ENCODE measurements at regions not wholly inside any gene's neighbourhood (a gene's known extent, or its start where the extent isn't known, plus 50 kb on each side); places are given as distances from the start of the nearest gene placed in this dataset.

GRCh38 chr5:101123363-101123762 is 220.3 kb upstream of the ST8SIA4 start:
- no peak for DNase-seq (ENCODE audit: low read depth, low spot score)
- Histone ChIP-seq H3K27ac (ENCODE audit: low read length) (no peak overlapping the region), H3K36me3 (ENCODE audit: control insufficient read depth, insufficient read depth, low read length) (no peaks in the 10 kb centered on the region), H3K27me3 (ENCODE audit: control insufficient read depth, insufficient read depth, low read length) (no peaks in the 10 kb centered on the region), H3K4me1 (ENCODE audit: control insufficient read depth, insufficient read depth, low read length) (no peaks in the 10 kb centered on the region), H3K9me3 (ENCODE audit: control insufficient read depth, insufficient read depth, low read depth, low read length) (no peaks in the 10 kb centered on the region), H3K4me3 (ENCODE audit: low read depth in 2 of 2, low read length in 2 of 2) (no peak overlapping the region)
- intact Hi-C loops (cut with micrococcal nuclease; ENCODE audit: unreplicated experiment), result no loop called here
- no peak for TF ChIP-seq CTCF (IDR thresholded peaks at IDR 0.05)
- TF ChIP-seq POLR2AphosphoS5 (IDR thresholded peaks at IDR 0.05; ENCODE audit: low read depth, low read length), result no peak
- TF ChIP-seq SIN3A (IDR thresholded peaks at IDR 0.05; ENCODE audit: borderline replicate concordance, insufficient read depth, low read depth, low read length), result no peak
- TF ChIP-seq TCF7L2 (IDR thresholded peaks at IDR 0.05; ENCODE audit: low read depth, low read length), result no peak
- no peak for TF ChIP-seq REST (IDR thresholded peaks at IDR 0.05; ENCODE audit: insufficient read depth in 1 of 2, low read depth in 2 of 2, low read length in 1 of 2)
- BruUV-seq (replicated peaks), result no TSS peak
- CTCF ChIA-PET, result no interaction called here
- no peak for ATAC-seq
- POLR2A ChIA-PET, result no interaction called here
- in situ Hi-C loops (cut with HindIII; ENCODE audit: low pct_unique_long_range_greater_than_20kb, low sequenced_read_pairs), result no loop called here

- no TSS peak for BruUV-seq (replicated peaks)
- no peak overlapping the region for H3K4me3 ChIP-seq (ENCODE audit: low read depth in 2 of 2, low read length in 2 of 2)
- no peaks in the 10 kb centered on the region for H3K4me1 ChIP-seq (ENCODE audit: control insufficient read depth, insufficient read depth, low read length)
- no peaks in the 10 kb centered on the region for H3K9me3 ChIP-seq (ENCODE audit: control insufficient read depth, insufficient read depth, low read depth, low read length)
- in situ Hi-C loops (cut with HindIII; ENCODE audit: low pct_unique_long_range_greater_than_20kb, low sequenced_read_pairs) (no loop called here), intact Hi-C loops (cut with micrococcal nuclease; ENCODE audit: unreplicated experiment) (no loop called here)
- DNase-seq (ENCODE audit: low read depth, low spot score), result no peak
- no peak for TF ChIP-seq TCF7L2 (IDR thresholded peaks at IDR 0.05; ENCODE audit: low read depth, low read length)
- no peak for TF ChIP-seq POLR2AphosphoS5 (IDR thresholded peaks at IDR 0.05; ENCODE audit: low read depth, low read length)
- TF ChIP-seq SIN3A (IDR thresholded peaks at IDR 0.05; ENCODE audit: borderline replicate concordance, insufficient read depth, low read depth, low read length), result no peak
- no peak for TF ChIP-seq REST (IDR thresholded peaks at IDR 0.05; ENCODE audit: insufficient read depth in 1 of 2, low read depth in 2 of 2, low read length in 1 of 2)
- TF ChIP-seq CTCF (IDR thresholded peaks at IDR 0.05), result no peak
- no peaks in the 10 kb centered on the region for H3K27me3 ChIP-seq (ENCODE audit: control insufficient read depth, insufficient read depth, low read length)
- no peak for ATAC-seq
- no peaks in the 10 kb centered on the region for H3K36me3 ChIP-seq (ENCODE audit: control insufficient read depth, insufficient read depth, low read length)
- POLR2A ChIA-PET, result no interaction called here
- CTCF ChIA-PET, result no interaction called here
- H3K27ac ChIP-seq (ENCODE audit: low read length), result no peak overlapping the region
These were observed 209.6 kb upstream of the ST8SIA4 start for GRCh38 chr5:101112645-101113044.
